ENCODE measurements at regions not wholly inside any gene's neighbourhood (a gene's known extent, or its start where the extent isn't known, plus 50 kb on each side); places are given as distances from the start of the nearest gene placed in this dataset.

DNA sequence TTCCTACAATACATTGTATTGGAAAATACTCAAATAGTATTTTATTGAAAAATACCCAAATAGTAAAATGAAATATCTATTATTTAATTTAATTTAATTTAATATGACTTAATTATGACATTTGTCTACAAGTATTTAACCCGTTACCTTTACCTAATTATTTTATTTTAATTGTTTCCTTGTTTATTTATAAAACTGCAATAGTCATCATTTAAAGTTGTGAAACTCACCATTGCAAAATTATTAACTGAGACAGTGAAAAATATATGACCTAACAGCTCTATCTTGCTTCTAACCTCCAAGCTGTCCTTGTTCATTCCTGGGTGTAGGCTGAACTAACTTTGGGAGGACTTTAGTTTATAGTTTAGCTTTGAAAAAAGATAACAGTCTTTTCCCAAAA lies 300.6 kb upstream of the POGK start:
- no peak for TF ChIP-seq TAF1 (CRISPR knock-in tag; IDR thresholded peaks at IDR 0.05)
- no peak for TF ChIP-seq ZNF121 (CRISPR knock-in tag; IDR thresholded peaks at IDR 0.05)
- TF ChIP-seq ZNF446 (CRISPR knock-in tag; IDR thresholded peaks at IDR 0.05): no peak
- TF ChIP-seq, protein P1, sequence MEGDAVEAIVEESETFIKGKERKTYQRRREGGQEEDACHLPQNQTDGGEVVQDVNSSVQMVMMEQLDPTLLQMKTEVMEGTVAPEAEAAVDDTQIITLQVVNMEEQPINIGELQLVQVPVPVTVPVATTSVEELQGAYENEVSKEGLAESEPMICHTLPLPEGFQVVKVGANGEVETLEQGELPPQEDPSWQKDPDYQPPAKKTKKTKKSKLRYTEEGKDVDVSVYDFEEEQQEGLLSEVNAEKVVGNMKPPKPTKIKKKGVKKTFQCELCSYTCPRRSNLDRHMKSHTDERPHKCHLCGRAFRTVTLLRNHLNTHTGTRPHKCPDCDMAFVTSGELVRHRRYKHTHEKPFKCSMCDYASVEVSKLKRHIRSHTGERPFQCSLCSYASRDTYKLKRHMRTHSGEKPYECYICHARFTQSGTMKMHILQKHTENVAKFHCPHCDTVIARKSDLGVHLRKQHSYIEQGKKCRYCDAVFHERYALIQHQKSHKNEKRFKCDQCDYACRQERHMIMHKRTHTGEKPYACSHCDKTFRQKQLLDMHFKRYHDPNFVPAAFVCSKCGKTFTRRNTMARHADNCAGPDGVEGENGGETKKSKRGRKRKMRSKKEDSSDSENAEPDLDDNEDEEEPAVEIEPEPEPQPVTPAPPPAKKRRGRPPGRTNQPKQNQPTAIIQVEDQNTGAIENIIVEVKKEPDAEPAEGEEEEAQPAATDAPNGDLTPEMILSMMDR (CRISPR knock-in tag; IDR thresholded peaks at IDR 0.05): no peak
- TF ChIP-seq, protein P2, sequence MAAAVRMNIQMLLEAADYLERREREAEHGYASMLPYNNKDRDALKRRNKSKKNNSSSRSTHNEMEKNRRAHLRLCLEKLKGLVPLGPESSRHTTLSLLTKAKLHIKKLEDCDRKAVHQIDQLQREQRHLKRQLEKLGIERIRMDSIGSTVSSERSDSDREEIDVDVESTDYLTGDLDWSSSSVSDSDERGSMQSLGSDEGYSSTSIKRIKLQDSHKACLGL (CRISPR knock-in tag; IDR thresholded peaks at IDR 0.05): no peak
- TF ChIP-seq, protein P3, sequence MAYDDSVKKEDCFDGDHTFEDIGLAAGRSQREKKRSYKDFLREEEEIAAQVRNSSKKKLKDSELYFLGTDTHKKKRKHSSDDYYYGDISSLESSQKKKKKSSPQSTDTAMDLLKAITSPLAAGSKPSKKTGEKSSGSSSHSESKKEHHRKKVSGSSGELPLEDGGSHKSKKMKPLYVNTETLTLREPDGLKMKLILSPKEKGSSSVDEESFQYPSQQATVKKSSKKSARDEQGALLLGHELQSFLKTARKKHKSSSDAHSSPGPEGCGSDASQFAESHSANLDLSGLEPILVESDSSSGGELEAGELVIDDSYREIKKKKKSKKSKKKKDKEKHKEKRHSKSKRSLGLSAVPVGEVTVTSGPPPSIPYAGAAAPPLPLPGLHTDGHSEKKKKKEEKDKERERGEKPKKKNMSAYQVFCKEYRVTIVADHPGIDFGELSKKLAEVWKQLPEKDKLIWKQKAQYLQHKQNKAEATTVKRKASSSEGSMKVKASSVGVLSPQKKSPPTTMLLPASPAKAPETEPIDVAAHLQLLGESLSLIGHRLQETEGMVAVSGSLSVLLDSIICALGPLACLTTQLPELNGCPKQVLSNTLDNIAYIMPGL (CRISPR knock-in tag; IDR thresholded peaks at IDR 0.05; ENCODE audit: borderline replicate concordance in 1 of 2, low read depth in 1 of 2): no peak
- no peak for TF ChIP-seq ZSCAN25 (CRISPR knock-in tag; IDR thresholded peaks at IDR 0.05)
- TF ChIP-seq POLR2AphosphoS2 (IDR thresholded peaks at IDR 0.05; ENCODE audit: low read depth, low read length): no peak
- TF ChIP-seq PHB2 (IDR thresholded peaks at IDR 0.05; ENCODE audit: partially characterized antibody): no peak
- TF ChIP-seq, protein P4, sequence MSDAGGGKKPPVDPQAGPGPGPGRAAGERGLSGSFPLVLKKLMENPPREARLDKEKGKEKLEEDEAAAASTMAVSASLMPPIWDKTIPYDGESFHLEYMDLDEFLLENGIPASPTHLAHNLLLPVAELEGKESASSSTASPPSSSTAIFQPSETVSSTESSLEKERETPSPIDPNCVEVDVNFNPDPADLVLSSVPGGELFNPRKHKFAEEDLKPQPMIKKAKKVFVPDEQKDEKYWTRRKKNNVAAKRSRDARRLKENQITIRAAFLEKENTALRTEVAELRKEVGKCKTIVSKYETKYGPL (CRISPR knock-in tag; IDR thresholded peaks at IDR 0.05): no peak
- TF ChIP-seq CBX2 (IDR thresholded peaks at IDR 0.05; ENCODE audit: low read depth, low read length): no peak
- no peak for TF ChIP-seq CBX2 (CRISPR knock-in tag; IDR thresholded peaks at IDR 0.05; ENCODE audit: low read depth)
- TF ChIP-seq, protein P5, sequence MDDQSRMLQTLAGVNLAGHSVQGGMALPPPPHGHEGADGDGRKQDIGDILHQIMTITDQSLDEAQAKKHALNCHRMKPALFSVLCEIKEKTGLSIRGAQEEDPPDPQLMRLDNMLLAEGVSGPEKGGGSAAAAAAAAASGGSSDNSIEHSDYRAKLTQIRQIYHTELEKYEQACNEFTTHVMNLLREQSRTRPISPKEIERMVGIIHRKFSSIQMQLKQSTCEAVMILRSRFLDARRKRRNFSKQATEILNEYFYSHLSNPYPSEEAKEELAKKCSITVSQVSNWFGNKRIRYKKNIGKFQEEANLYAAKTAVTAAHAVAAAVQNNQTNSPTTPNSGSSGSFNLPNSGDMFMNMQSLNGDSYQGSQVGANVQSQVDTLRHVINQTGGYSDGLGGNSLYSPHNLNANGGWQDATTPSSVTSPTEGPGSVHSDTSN (CRISPR knock-in tag; IDR thresholded peaks at IDR 0.05; ENCODE audit: borderline replicate concordance): no peak
- no peak for TF ChIP-seq LCORL (IDR thresholded peaks at IDR 0.05)
- no peak for TF ChIP-seq LCORL (CRISPR knock-in tag; IDR thresholded peaks at IDR 0.05)
- TF ChIP-seq, protein P6, sequence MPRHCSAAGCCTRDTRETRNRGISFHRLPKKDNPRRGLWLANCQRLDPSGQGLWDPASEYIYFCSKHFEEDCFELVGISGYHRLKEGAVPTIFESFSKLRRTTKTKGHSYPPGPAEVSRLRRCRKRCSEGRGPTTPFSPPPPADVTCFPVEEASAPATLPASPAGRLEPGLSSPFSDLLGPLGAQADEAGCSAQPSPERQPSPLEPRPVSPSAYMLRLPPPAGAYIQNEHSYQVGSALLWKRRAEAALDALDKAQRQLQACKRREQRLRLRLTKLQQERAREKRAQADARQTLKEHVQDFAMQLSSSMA (CRISPR knock-in tag; IDR thresholded peaks at IDR 0.05): no peak

All from HepG2 (cell line).